ENCODE measurements at regions not wholly inside any gene's neighbourhood (a gene's known extent, or its start where the extent isn't known, plus 50 kb on each side); places are given as distances from the start of the nearest gene placed in this dataset.

DNA sequence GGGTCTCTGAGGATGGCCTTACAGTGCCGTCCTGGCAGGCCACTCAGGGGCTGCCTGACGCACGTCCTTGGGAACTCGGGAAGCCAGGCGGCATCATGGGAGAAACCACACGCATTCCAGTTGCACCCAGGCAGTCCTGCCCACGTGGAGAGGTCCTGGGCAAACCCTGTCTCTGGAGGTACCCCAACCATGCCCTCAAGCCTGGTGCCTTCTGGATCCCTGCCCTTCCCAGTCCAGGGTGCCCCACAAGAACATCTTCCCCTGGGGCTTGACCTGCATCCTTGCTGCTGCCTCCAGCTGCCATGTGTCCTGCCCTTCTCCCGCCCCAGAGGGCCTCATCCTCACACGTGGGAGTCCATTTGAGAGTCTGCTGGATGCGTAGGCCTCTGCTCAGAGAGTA is 200.3 kb upstream of the PPP2R2D start:
- in situ Hi-C loops (cut with HindIII; ENCODE audit: low sequenced_read_pairs), result loop anchor here (5.0 kb wide), 1 partner anchor 107 kb away; no protein-coding TSS in a partner anchor

DNA sequence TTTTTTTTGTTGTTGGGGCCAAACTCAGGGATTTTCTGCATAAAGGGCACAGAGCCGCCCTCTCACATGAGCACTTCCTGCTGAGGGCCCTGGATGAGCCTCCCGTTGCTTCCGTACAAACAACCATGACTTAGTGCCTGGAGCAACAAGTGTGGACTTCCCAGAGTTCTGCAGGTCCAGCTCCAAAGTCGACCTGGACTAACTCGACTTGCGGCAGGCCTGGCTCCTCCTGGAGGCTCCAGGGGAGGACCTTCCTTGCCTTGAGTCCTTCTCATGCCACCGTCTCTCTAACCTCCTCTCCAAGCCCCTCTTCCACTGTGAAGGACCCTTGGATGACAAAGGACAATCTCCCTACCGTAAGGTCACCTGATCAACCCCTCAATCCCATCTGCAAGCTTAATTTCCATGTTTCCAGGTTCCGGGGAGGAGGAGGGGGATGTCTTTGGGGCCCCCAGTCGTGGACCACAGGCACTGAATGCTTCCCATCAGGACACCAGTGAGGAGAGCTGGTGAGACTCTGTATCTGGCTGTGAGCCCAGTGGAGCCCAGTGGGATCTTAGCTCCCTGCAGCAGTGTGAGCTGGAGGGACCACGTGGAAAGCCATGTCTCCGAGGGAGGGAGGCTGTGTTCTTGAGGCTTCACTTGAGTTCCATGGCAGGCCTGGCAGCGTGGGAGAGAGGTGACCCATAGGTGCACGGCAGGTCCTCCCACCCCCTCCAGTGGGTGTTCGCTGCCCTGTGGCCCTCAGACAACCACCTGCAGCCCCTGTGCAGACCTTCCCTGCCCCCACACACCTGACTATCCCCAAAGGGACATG is 199.5 kb upstream of the PPP2R2D start:
- in situ Hi-C loops (cut with HindIII; ENCODE audit: low sequenced_read_pairs), result loop anchor here (5.0 kb wide), 1 partner anchor 106 kb away; no protein-coding TSS in a partner anchor

DNA sequence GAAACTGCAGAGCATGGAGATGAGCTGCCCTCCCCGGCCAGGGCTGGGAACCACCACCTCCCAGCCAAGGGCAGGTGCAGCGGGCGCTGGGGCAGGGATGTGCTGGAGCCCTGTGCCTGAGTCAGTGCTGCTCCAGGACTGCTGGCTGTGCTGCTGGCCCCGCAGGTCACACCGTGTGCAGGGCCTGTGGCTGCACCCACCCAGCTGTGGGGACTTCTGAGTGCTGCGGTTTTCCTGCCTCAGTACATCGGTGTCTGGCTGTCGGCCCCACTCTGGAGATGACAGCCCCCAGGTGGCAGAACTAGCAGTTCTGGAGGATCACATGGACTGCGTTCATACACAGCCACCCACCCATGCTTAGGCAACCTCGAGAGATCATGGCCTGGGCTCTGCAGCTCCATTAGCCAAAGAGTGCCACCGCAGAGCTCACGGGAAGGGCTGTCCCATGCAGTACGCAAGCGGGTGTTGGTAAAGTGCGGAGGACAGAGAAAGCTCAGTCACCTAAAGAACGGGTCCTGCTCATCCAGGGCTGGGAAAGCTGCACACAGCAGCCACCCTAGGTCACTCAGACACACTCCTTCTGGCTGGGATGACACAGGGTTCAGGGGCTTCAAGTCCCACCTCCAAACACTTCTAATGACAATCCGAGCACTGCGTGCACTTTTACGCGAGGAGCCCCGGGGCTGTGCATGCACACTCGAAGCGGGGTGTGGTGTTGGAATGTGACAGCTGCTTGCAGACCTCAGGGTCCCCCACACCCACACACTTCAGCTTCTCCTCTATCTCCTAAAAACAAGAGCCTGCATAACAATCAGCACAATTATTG is 198.1 kb upstream of the PPP2R2D start:
- in situ Hi-C loops (cut with HindIII; ENCODE audit: low sequenced_read_pairs), result loop anchor here (5.0 kb wide), 1 partner anchor 105 kb away; no protein-coding TSS in a partner anchor

DNA sequence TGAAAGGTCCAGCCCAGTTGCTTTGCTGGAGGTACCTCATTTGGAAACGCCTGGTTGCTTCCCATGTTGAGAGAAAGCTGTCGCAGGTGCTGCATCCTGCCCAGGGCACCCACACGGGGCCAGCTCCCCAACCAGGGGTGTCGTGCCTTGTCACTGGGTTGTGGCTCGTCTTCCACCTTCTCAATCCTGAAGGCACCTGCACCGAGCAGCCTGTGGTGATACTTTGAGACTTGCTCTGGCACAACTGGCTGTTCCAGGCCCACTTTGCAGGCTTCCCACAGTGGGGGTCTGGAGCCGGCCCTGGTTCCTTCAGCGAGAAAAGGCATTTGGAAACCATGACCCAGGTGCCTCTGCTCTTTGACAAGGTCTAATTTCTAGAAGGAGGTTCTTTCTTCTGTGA is 197.3 kb upstream of the PPP2R2D start:
- in situ Hi-C loops (cut with HindIII; ENCODE audit: low sequenced_read_pairs), result loop anchor here (5.0 kb wide), 1 partner anchor 104 kb away; no protein-coding TSS in a partner anchor

DNA sequence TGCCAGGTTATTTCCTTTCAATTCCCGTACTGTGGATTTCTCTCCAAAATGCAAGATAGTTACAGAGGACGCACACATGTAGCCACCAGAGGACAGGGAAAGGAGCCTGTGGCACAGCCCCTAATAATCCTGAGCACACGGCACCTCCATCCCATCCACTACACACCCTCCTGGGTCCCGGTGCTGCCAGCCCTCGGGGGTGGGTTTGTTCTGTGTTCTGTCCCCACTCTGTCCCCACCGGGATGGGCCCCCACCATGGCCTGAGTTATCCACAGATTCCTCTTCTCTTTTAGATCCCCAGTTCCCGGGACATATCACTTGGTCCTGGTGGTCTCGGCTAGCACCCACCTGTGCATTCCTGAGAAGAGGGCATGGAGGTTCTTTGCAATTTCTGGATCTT is 196.9 kb upstream of the PPP2R2D start:
- in situ Hi-C loops (cut with HindIII; ENCODE audit: low sequenced_read_pairs), result loop anchor here (5.0 kb wide), 1 partner anchor 103 kb away; no protein-coding TSS in a partner anchor

DNA sequence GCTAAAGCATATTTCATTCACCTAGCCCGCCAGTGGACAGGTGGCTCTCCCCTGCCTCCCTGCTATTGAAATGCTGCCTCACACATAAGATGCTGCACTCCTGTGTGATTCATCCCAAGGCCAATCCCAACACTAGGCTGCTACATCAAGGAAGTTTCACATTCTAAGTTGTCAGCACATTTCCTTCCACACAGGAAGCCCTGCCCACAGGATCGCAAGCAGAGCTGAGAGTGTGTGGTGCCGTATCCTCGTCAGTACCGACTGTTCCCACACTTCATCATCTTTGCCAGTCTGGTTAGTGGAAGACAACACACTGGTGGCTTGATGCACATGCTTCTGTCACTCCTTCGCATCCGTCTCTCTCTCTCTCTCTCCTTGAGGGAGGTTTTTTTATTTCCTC is 194.3 kb upstream of the PPP2R2D start:
- in situ Hi-C loops (cut with HindIII; ENCODE audit: low sequenced_read_pairs), result no loop called here

DNA sequence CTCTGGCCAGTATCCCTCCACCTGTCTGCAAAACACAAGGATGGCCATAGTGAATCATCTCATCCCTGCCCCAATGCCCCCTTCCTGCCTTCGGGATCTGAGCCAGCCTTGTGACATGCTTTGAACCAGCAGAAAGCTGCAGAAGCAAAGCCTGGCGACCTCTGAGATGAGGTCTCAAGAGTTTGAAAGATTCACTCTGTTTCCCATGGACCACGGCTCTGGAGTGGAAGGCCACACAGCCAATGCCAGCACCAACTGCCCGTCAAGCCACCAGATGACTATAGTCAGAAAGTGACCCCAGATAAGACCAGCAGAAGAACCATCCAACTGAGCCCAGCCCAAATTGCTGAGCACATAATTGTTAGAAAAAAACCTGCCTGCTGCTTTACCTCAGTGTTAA is 193.9 kb upstream of the PPP2R2D start:
- in situ Hi-C loops (cut with HindIII; ENCODE audit: low sequenced_read_pairs), result no loop called here

DNA sequence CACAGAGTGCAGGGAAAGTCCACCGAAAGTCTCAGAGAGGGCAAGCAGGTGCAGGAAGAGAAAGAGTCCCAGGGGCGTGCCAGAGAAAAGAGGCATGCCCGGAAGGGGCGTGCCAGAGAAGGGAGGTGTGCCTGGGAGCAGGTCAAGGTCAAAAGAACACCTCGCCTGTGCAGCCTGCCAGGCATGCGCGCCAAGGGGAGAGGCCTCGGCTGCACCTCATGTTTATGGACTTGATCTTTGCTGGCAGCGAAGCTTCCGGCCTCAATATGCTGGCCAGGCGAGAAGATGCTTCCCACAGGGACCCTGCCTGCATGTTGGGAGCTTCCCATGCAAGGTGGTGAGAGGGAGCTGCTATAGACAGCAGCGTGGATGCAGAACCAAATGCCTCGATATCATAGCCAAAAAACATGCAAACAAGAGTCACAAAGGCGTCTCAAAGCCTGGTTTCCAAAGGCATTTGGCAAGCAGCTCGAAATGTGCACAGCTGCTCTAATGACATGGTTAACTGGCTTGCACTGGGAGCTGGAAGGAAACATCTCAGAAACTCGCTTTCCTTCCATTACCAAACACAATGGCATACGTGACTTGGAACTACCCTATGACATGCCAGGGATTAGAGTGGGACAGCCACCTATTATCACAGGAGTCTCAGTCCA is 192.5 kb upstream of the PPP2R2D start:
- in situ Hi-C loops (cut with HindIII; ENCODE audit: low sequenced_read_pairs), result no loop called here

DNA sequence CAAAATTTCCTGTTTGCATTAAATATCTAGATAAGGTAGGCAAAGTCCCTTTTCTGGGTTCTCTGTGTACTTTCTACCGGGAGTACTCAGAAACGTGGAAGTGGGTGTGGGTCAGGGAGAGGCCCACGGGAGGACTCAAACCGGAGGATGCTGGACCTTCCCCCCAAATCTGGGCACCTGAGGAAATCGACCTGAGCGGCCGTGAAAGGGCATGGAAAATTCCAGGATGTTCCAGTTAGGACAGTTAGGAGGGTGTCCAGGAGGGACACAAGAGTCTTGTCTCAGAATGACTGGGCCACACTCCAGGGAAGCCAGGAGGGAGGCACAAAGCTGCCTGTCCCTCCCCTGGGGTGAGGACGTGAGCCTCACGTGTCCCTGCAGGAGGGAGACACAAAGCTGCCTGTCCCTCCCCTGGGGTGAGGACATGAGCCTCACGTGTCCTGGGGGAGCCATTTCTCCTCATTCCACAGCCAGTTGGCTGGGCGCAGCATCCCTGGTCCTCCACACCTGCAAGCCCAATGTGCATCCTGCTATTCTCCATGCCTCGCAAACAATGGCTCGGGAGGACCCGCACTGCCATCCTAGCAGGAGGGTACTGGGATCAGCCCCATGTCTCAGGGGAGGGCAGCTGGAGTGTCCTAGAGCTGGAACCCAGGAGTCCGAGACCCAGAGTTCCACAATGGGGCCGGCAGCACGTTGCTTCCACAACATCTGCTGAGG is 190.5 kb upstream of the PPP2R2D start:
- in situ Hi-C loops (cut with HindIII; ENCODE audit: low sequenced_read_pairs), result no loop called here

DNA sequence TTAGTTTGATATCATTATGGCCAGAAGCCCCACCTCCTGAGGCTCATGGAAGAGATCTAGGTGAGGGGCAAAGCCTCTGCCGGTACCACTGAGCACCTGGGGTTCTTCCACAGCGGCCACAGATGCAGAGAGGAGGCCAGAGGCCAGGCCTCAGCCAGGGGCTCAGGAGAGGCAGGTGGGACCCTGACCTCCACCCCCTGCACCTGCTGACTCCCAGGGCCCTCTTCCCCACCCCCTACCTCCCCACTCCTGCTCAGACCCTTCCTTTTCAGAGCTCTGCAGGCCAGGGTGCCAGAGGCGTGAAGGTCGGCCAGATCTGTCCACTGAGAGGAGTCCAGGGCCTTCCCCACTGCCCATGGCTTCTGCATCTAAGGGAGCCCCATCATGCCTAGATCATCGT is 178.7 kb upstream of the PPP2R2D start:
- in situ Hi-C loops (cut with HindIII; ENCODE audit: low sequenced_read_pairs), result no loop called here

DNA sequence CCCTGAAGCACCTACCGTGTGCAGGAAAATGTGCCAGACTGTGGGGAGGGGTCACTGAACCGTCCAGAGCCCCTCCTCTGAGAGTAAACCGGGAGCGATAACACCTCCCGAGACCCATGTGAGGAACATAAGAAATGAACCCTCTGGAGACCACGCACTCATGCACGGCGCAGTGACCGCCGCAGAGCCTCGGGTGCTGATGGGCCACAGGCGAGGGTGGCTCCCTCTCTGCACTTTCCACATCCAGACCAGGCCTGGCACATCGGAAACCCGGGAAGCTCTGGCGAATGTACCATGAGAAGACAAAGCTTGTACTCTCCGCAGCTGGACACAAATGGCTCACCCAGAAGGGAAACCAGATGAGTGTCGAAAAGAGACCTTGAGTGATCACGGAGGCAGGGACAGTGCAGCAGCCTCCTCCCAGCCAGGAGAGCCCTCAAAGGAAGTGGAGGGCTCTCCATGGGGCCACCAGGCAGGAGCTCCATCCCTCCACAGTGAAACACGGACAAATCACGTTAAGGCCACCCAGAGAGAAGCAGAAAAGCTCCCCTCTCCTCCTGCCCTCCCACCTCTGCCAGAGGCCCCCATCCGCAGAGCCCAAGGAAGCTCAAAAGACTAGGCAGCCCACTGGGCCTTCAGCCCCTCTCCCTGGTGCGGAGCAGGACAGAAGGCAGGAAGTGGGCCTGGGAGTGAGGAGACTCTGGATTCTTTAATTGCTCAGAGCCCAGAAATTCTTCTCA is 178.1 kb upstream of the PPP2R2D start:
- in situ Hi-C loops (cut with HindIII; ENCODE audit: low sequenced_read_pairs), result no loop called here

DNA sequence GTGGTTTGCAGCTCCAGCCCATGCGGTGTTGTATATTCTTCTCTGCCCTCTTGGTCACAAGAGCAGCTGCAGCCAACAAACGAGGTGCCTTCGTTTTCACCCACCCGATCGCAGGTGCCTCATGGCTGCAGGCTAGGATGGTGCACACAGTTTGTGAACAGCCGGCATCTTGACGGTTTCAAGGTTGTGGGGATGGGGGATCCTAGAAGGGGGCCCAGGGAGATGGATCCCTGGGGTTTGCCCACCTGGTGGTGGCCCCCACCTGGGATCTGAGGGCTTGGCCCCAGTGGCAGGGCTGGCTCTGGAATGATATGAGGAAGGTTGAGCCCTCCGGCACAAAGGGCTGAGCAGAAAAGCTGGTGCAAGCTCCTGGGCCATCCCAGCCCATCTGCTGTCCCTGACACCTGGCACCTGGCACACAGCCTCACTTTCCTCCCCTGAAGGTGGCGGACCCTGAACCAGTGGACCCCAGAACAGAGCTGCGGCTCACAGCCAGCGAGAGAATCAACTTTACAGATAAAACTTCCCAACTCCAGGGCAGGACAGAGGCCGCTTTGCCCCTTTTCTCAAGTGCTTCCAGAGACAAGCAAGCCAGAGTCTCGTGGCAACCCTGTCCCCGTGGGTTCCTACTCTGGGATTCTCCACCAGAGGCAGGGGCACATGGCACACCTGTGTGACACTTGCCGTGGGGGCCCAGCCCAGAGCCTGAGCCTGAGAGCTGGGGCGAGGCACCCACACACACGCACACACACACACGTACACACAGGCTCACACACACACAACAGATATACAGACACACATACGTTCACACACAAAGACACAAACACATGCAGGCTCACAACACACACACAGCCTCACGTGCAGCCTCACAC is 177.3 kb upstream of the PPP2R2D start:
- in situ Hi-C loops (cut with HindIII; ENCODE audit: low sequenced_read_pairs), result no loop called here

DNA sequence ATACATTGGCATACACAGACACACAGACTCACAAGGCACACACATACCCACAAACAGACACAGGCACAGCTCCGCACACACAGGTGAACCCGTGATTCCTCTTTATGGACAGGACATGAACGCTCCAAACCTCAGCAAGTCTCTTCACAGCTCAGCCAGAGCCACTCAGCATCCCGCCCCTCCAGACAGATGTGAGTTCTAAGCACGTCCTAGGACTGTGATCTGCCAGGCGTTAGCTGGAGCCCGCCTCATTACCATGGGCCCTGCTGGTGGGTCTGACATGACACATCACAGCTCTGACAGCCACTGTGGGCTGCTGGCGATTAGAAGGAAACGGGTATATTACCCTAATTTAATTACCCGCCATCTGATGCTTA is 176.7 kb upstream of the PPP2R2D start:
- in situ Hi-C loops (cut with HindIII; ENCODE audit: low sequenced_read_pairs), result no loop called here

DNA sequence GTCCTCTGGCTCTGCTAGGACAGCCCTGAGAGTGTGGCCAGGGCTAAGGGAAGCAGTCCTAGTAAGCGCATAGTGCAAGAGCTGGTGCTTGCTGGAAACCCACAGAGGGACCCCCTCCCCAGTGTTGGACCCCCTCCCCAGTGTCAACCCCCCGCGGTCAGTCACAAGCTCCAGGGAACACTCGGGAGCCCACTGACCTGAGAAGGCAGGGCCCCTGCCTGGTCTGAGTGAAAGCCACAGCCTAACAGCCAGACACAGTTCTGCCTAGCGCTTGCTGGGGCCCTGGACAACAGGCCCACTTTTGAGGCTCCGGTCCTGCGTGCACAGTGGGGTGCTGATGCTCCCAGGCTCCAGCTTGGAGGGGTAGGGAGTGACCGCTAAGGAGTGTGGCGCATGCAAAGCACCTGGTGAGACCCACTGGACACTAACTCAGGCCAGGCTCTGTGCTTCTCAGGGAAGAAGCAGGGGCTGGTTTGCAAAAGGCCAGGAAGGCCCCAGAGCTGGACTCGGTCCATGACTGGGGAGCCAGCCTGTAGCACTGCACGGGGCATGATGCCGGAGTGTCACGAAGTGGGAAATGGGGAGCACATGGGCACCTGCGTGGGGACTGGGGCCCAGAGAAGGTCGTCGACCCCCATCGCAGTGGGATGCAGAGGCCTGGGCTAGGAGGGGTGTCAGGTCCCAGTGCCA is 175.8 kb upstream of the PPP2R2D start:
- in situ Hi-C loops (cut with HindIII; ENCODE audit: low sequenced_read_pairs), result no loop called here

DNA sequence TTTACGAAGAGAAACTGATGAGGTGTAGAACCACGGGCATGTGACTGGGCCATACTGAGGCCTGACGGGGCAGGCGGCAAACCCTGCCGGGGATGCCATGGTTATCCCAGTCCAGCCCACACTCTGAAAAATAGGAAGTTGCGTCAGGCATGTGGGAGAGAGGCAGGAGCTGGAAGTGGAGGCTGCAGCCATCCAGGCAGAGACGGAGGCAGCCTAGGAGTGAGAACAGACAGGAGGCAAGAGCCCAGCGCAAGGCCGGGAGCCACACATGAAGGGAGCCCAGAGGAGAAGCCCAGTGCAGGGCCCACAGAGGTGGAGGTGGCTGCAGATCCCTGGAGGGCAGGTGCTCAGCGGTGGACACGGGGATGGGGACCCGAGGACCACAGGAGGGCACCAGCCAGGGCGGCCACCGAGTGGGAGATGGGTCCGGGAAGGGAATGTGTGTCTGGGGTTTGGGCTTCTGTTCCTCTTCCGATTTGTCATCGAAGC is 175.2 kb upstream of the PPP2R2D start:
- in situ Hi-C loops (cut with HindIII; ENCODE audit: low sequenced_read_pairs), result no loop called here

DNA sequence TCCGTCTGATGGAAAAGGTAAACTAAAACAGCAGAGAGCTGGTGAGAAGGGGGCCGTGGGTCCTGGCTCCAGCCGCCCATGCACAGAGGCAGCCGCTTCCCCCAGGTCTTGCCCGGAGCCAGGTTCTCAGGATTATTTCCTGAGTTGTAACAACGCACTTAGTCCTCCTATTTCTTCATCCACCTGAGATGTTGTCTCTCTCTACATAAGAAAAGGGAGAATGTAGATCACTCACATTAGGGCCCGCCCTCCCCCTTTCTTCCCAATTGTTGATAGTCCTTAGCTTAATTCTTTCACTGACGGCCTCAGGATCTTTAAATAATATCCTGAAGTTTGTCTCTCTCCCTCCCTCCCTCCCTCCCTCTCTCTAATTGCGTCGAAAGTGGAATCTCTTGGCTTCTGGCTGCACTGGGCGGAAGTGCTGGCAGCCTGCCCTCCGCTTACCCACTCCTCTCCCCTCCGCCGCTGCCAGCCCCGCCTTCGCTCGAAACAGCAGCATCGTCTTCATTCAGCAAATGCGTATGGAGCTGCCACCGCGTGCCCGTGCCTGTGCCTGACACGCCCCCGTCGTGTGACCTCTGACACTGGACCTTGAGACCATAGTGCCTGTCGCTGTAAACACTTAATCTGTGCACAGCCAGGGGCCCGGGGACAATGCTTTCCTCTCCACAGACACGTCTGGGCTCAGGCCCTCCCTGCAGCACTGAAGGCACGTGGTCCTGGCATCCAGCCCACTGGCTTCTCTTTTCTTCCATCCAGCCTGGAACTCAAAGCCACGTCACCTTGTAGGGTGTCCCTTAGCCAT is 174.5 kb upstream of the PPP2R2D start:
- in situ Hi-C loops (cut with HindIII; ENCODE audit: low sequenced_read_pairs), result no loop called here

DNA sequence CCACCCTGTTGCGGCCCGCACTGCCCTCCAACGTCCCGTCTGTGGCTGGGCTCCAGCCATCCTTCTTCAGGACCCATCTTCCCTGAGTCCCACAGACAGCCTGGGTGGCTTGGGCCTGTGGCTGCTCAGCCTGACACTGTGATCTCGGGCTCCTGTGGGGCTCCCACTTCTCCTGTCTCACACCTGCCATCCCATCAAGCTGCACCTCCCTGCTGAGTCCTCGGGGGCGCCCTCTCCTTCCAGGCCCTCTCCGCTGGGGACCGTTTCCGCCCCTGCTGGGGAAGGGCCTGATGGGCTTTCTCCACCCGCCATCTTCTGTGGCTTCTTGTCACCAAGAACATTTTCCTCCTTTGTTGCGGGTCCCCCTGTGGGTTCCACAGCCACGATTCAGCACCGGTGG is 173.8 kb upstream of the PPP2R2D start:
- in situ Hi-C loops (cut with HindIII; ENCODE audit: low sequenced_read_pairs), result no loop called here

DNA sequence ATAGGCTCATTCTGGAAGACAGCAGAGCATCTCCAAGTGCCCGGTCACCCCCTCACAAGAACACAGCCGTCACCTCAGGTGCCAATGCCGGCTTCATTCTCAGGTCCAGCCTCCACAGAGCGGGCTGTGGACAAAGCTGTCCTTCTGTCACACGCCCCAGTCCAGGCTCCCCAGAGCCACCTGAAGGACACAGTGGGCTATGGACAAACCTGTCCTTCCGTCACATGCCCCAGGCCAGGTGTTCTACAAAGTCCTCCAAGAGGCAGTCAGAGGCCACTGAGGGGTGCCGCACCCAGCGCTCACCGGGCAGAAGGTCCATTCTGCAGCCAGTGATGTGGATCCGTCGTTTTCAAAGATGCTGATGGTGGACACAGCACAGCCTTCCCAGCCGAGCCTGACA is 173.2 kb upstream of the PPP2R2D start:
- in situ Hi-C loops (cut with HindIII; ENCODE audit: low sequenced_read_pairs), result no loop called here
